IMR-90 (cell line): ENCODE measurements at regions not wholly inside any gene's neighbourhood (a gene's known extent, or its start where the extent isn't known, plus 50 kb on each side); places are given as distances from the start of the nearest gene placed in this dataset.

ENCODE experiments used
- BHLHE40 ChIP-seq: fragments of 150-350 bp; IDR thresholded peaks from 2 replicates; pipeline ENCODE4 v1.6.1; 2016; ENCODE audit warnings: mild to moderate bottlenecking, low read depth, low read length
- CEBPB ChIP-seq: IDR thresholded peaks from 2 replicates; pipeline ENCODE4 v1.6.1; 2012; ENCODE audit warnings: low read depth, low read length, improper control_type of control experiment
- CTCF ChIP-seq: conservative IDR thresholded peaks from 2 replicates; pipeline ENCODE4 v1.5.1; 2012; ENCODE audit warnings: mild to moderate bottlenecking, low read depth, low read length, improper control_type of control experiment
- FOS ChIP-seq: fragments of 150-350 bp; IDR thresholded peaks from 2 replicates; pipeline ENCODE4 v1.6.1; 2016; ENCODE audit warnings: low read depth, low read length
- MAZ ChIP-seq: IDR thresholded peaks from 2 replicates; pipeline ENCODE4 v1.6.1; 2012; ENCODE audit warnings: low read depth, mild to moderate bottlenecking, low read length, improper control_type of control experiment, moderate library complexity, borderline replicate concordance
- MXI1 ChIP-seq: IDR thresholded peaks from 2 replicates; pipeline ENCODE4 v1.6.1; 2012; ENCODE audit warnings: low read depth, mild to moderate bottlenecking, low read length, moderate library complexity, borderline replicate concordance
- POLR2A ChIP-seq: IDR thresholded peaks from 2 replicates; pipeline ENCODE4 v1.6.1; 2012; ENCODE audit warnings: mild to moderate bottlenecking, low read depth, low read length
- RAD21 ChIP-seq: IDR thresholded peaks from 2 replicates; pipeline ENCODE4 v1.6.1; 2012; ENCODE audit warnings: low read length, improper control_type of control experiment
- RFX5 ChIP-seq: IDR thresholded peaks from 2 replicates; pipeline ENCODE4 v1.8.0; 2012; ENCODE audit warnings: low read depth, mild to moderate bottlenecking, low read length, moderate library complexity

GRCh38 chr6:90787446-90787845, 200.6 kb upstream of the MAP3K7 start:
- TF ChIP-seq CTCF (no peak), POLR2A (no peak), BHLHE40 (no peak), RAD21 (no peak), FOS (no peak), MXI1 (no peak), MAZ (no peak), CEBPB (no peak), RFX5 (no peak)
